ENCODE measurements at regions not wholly inside any gene's neighbourhood (a gene's known extent, or its start where the extent isn't known, plus 50 kb on each side); places are given as distances from the start of the nearest gene placed in this dataset.

- TF ChIP-seq, protein P1, sequence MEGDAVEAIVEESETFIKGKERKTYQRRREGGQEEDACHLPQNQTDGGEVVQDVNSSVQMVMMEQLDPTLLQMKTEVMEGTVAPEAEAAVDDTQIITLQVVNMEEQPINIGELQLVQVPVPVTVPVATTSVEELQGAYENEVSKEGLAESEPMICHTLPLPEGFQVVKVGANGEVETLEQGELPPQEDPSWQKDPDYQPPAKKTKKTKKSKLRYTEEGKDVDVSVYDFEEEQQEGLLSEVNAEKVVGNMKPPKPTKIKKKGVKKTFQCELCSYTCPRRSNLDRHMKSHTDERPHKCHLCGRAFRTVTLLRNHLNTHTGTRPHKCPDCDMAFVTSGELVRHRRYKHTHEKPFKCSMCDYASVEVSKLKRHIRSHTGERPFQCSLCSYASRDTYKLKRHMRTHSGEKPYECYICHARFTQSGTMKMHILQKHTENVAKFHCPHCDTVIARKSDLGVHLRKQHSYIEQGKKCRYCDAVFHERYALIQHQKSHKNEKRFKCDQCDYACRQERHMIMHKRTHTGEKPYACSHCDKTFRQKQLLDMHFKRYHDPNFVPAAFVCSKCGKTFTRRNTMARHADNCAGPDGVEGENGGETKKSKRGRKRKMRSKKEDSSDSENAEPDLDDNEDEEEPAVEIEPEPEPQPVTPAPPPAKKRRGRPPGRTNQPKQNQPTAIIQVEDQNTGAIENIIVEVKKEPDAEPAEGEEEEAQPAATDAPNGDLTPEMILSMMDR (IDR thresholded peaks at IDR 0.05; ENCODE audit: low read depth, low read length) = no peak
- TF ChIP-seq EZH2phosphoT487 (IDR thresholded peaks at IDR 0.05; ENCODE audit: low read depth) = no peak
These were observed 190.9 kb upstream of the SLC24A3 start for GRCh38 chr20:19021406-19022117.

Measured in OCI-LY3 (cell line).